GM19240 (cell line): ENCODE measurements at regions not wholly inside any gene's neighbourhood (a gene's known extent, or its start where the extent isn't known, plus 50 kb on each side); places are given as distances from the start of the nearest gene placed in this dataset.

ENCODE experiments used
- DNase-seq: peaks from one replicate; pipeline ENCODE4 v3.0.0; 2011; ENCODE audit warnings: low spot score; ENCODE audit not compliant: insufficient read length

- no peak for DNase-seq
These were observed 222.9 kb downstream of the PLPP3 start for GRCh38 chr1:56356376-56356990.

GRCh38 chr1:56355918-56356317 is 223.4 kb downstream of the PLPP3 start:
- DNase-seq = no peak

DNA sequence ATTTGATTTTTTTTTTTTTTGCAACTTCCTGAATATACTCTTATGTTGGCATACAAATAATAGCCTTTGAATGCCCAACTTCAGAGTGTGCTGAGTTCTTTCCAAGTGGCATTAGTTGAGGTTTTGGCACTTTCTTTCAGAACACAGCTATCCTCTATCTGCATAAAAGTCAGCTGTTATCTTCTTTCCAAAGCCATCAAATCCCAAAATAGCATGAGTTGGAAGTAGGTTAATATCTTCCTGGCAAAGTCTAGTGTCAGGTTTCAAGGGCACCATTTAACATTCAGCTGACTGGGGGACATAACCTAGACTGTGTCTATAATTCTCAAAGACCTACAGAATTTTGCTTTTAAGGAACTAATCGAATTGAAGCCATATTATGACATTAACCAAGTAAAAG is 223.9 kb downstream of the PLPP3 start:
- DNase-seq = no peak

DNA sequence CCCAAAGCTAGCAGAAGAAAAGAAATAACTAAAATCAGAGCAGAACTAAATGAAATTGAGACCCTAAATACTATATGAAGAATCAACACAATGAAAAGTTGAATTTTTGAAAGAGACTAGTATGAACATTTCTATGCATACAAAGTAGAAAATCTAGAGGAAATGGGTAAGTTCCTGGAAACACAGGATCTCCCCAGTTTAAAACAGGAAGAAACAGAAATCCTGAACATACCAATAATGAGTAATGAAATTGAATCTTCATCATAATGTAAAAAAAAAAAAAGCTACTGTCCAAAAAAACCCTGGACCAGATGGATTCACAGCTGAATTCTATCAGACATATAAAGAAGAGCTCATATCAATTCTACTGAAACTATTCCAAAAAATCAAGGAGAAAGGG is 233.5 kb downstream of the PLPP3 start:
- no peak for DNase-seq

- DNase-seq = no peak
These were observed 238.4 kb downstream of the PLPP3 start for GRCh38 chr1:56340977-56341376.

DNA sequence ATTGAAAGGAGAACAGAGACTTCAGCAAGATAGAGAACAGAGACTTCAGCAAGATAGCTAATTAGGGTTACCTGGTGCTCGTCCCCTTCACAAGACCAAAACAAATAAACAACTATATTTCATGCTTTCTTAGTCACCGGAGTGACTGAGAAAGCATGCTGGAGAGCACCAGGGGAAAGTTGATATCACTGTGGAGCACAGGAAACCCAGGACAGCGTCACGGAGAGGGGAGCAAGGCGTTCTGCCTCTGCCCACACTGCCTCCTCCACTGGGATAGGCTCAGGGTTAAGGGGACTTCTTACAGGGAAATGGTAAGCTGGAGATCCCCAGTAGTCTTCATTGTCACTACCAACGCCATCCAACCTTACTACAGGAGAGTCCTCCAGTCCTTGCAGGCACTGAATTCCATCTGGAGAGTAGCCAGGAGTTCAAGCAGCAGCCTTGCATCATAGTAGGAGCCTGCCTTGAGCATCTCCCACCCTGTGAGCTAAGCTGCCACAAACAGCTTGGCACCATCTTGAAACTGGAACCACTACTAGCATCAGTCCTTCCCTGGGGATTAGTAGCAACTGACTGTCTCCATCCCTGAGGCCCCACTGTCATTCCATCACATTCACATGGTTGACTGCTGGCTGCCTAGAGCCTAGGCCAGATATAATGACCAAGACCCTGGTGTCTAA is 239.4 kb downstream of the PLPP3 start:
- DNase-seq = no peak

GRCh38 chr1:56339093-56339492 is 240.3 kb downstream of the PLPP3 start:
- DNase-seq = no peak

DNA sequence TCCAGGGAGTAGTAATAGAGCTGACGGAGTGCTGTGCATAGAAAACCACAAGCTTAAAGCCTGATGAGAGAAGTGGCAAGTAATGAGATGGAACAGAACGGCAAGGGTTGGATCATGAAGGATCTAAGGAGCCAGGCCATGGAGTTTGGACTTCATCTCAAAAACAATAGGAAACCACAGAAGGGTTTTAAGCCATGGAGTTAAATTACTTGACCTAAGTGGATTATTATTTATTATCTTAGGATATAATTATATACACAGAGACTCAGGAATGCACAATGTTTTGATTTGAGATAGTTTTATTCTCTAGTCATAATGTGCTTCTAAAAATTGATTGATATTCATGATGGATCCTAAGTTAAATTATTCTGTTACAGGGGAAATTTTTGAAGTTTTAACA is 242.4 kb downstream of the PLPP3 start:
- DNase-seq = no peak

DNA sequence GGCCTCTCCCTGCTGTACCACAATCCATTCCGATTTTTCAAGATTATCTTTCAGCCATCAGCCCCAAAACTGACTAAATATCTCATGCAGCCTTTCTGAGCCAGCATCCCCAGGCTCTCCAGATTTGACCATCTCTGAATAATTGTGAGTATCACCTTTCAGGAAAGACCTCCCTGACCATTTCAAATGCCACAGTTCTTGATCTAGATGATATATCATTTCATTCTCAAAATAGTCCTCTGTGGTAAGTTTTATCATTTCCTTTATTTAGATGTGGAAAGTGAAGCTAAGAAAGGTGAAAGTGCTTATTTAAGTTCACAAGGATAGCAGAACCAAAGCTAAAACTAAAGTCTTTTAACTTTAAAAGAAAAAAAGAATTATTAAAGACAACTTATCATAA is 244.0 kb downstream of the PLPP3 start:
- DNase-seq = no peak

GRCh38 chr1:56334047-56334446 is 245.3 kb downstream of the PLPP3 start:
- DNase-seq = no peak

DNA sequence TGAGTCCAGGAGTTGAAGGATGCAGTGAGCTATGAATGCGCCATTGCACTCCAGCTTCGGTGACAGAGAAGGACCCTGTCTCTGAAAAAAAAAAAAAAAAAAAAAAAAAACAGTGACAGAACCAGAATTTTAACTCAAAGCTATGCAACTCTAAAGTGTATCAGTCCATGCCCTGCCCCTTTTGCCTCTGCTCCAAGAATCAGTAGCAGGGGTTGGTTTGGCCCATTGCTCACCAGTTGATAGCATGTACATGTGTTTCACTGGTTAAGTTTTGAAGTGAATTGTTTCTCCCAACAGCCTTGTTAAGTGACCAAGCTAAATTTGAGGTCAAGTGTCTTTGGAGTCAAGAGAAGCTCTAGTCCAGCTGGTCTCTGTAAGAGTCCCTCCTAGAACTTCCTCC is 245.9 kb downstream of the PLPP3 start:
- no peak for DNase-seq

GRCh38 chr1:56331892-56332567 is 247.3 kb downstream of the PLPP3 start:
- no peak for DNase-seq

DNA sequence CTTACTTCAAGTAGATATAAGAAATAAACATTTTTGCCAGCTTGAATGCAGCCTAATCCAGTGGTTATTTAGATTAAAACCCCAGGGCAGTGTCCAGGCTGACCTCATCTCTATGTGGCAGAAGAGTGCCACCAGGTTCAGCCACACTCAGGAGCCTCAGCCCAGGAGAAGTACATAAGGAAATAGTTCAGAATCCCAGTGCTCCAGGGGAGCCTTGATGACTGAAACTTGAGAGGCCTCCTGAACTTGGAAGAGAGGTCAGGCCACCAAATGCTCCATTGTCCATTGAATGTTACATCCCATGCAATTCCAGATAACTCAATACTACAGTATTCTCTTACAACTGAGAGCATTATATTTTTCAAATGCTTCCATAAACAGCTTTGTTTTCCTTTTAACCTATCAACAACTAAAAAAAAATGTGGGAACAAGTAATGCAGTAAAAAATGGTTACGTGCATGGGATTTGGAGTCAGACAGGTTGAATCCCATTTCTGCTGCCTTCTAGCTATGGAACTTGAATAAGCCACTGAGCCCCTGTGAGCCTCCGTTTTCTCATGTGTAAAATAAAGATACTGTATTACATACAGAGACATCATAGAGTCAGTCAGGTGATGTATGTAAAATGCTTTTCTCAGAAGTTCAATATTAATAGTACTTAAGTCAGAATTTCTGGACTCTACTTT is 248.0 kb downstream of the PLPP3 start:
- no peak for DNase-seq

DNA sequence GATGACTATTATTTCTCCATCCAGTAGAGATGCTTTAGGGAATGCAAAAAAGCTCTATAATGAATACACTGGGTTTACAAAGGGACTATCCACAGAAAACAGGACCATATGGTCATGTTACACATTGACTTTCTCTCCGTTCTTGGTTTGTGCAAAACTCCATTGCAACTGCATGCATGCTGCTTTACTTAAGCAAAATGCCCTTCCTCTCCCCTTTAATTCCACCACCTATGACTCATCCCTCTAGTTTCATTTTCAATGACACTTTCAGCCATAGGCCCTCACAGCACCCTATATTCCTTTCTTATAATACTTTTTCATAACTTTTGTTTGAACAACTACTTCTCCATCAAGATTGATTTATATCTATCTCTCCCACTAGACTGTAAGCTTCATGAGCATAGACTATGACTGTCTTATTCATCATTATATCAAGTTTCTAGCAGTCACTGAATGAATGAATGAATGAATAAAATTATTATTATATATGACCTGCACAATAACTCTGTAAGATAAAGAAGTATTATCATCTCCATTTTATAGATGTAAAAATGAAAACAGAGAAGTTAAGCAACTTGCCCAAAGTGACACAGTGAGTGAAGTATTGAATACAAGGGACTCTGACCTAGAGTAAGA is 248.9 kb downstream of the PLPP3 start:
- no peak for DNase-seq

GRCh38 chr1:56329970-56330369 is 249.4 kb downstream of the PLPP3 start:
- no peak for DNase-seq

DNA sequence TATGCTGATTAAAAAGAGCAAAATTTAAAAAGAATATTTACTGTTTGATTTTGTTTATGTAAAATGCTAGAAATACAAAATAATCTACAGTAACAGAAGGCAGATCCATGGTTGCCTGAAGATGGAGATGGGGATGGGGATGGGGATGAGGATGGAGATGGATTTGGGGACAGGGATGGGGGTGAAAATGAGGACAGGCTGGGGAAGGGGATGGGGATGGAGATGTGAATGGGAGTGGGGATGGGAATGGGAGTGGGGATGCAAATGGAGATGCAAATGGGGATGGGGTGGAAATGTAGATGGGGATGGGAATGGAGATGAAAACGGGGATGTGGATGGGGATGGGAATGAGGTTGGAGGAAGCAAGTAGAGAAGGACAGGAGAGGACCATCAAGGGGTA is 252.2 kb downstream of the PLPP3 start:
- no peak for DNase-seq

DNA sequence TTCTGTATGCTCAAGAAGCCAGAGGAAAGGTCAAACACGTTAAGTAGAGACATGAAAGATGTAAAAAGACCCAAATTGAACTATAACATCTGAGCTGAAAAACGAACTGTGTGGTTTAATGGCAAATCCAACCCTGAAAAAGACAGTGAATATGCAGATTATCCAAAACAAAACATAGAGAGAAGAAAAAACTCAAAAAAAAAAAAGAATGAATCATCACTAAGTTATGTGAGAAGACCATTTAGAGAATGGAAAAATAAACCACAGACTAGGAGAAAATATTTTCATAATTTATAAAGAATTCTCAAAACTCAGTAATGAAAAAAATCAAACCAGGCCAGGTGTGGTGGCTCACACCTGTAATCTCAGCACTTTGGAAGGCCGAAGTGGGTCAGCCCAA is 253.3 kb downstream of the PLPP3 start:
- DNase-seq = no peak

- no peak for DNase-seq
These were observed 254.9 kb downstream of the PLPP3 start for GRCh38 chr1:56324504-56324903.

GRCh38 chr1:56322211-56322610 is 257.2 kb downstream of the PLPP3 start:
- DNase-seq = no peak

DNA sequence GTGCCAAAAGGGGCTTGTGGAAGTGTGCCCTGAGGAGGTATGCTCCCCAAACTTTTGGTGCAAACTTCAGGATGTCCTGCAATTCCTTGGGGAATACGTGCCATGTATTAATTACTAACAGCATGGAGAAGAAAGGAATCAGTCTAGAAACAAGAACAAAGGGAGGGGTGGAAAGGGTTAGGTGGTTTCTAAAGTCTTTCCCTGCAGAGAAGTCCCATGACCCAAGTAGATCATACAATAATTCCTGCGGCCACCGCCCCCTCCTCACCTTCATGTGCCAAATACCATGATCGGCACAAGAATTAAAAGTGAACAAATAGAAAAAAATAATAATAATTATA is 258.2 kb downstream of the PLPP3 start:
- no peak for DNase-seq

- DNase-seq = no peak
These were observed 258.8 kb downstream of the PLPP3 start for GRCh38 chr1:56320464-56321149.
